Keratinocyte (primary cell): ENCODE measurements at regions not wholly inside any gene's neighbourhood (a gene's known extent, or its start where the extent isn't known, plus 50 kb on each side); places are given as distances from the start of the nearest gene placed in this dataset.

Source experiments
- DNase-seq: peaks from one replicate; pipeline ENCODE4 v3.0.0-alpha.2; 2011; ENCODE audit warnings: low read depth, missing footprints, low spot score
- FAIRE-seq: peaks from 2 replicates; lab custom pipeline; 2011; peaks lifted over from hg19 to GRCh38; lab: Jason Lieb, UNC
- H2AFZ ChIP-seq: 2 replicates; pipeline ENCODE4 v1.6.0; 2012; ENCODE audit warnings: low read length, control low read depth, inconsistent platforms; ENCODE audit not compliant: control insufficient read depth
- H3K27ac ChIP-seq: 2 replicates; pipeline ENCODE4 v1.5.1; 2011; ENCODE audit warnings: low read length; ENCODE audit not compliant: control insufficient read depth, insufficient read depth
- H3K27me3 ChIP-seq: 3 replicates; pipeline ENCODE4 v1.6.0; 2011; ENCODE audit warnings: low read length; ENCODE audit not compliant: control insufficient read depth, insufficient read depth; ENCODE audit errors: extremely low read depth
- H3K36me3 ChIP-seq, 2 experiments: 2 replicates in 1 of 2; 3 replicates in 1 of 2; pipeline ENCODE4 v1.5.1; 2011; ENCODE audit warnings: low read length in 2 of 2, mild to moderate bottlenecking in 1 of 2; ENCODE audit not compliant: control insufficient read depth in 2 of 2, insufficient read depth in 2 of 2; ENCODE audit errors: extremely low read depth in 1 of 2
- H3K4me1 ChIP-seq: 3 replicates; pipeline ENCODE4 v1.5.1; 2011; ENCODE audit warnings: low read length; ENCODE audit not compliant: control insufficient read depth, insufficient read depth; ENCODE audit errors: extremely low read depth
- H3K4me2 ChIP-seq: 3 replicates; pipeline ENCODE4 v1.6.0; 2011; ENCODE audit warnings: low read depth, low read length; ENCODE audit not compliant: control insufficient read depth, insufficient read depth; ENCODE audit errors: extremely low read depth
- H3K4me3 ChIP-seq, 3 experiments: fragments of 200-600 bp in 1 of 3; sonication (generic) in 1 of 3; 2 replicates in 2 of 3; 3 replicates in 1 of 3; pipeline ENCODE4 v1.5.1; 2011 to 2016; ENCODE audit warnings: low read length in 3 of 3, mild to moderate bottlenecking in 3 of 3, control low read depth in 2 of 3, inconsistent platforms in 1 of 3, low read depth in 1 of 3, mixed read lengths in 1 of 3, mixed run types in 1 of 3, moderate library complexity in 1 of 3; ENCODE audit not compliant: control insufficient read depth in 2 of 3, insufficient read depth in 2 of 3; ENCODE audit errors: extremely low read depth in 1 of 3
- H3K79me2 ChIP-seq: 2 replicates; pipeline ENCODE4 v1.6.0; 2012; ENCODE audit warnings: low read length; ENCODE audit not compliant: control insufficient read depth, insufficient read depth
- H3K9ac ChIP-seq: 3 replicates; pipeline ENCODE4 v1.6.0; 2011; ENCODE audit warnings: low read length; ENCODE audit not compliant: control insufficient read depth, insufficient read depth; ENCODE audit errors: extremely low read depth
- H3K9me1 ChIP-seq: 3 replicates; pipeline ENCODE4 v1.6.0; 2011; ENCODE audit warnings: low read length; ENCODE audit not compliant: control insufficient read depth, insufficient read depth; ENCODE audit errors: extremely low read depth
- H3K9me3 ChIP-seq: 2 replicates; pipeline ENCODE4 v1.5.1; 2012; ENCODE audit warnings: low read depth, low read length; ENCODE audit not compliant: control insufficient read depth
- H4K20me1 ChIP-seq: 3 replicates; pipeline ENCODE4 v1.6.0; 2011; ENCODE audit warnings: low read length; ENCODE audit not compliant: control insufficient read depth, insufficient read depth; ENCODE audit errors: extremely low read depth
- EZH2 ChIP-seq: IDR thresholded peaks from one replicate; pipeline ENCODE4 v1.6.1; 2012; ENCODE audit warnings: inconsistent platforms, mild to moderate bottlenecking, low read length, moderate library complexity
- dilution Hi-C: fragments of 300-500 bp; cut with MboI; formaldehyde crosslinking; loops from one replicate; pipeline ENCODE4 v1.7.0; 2020; ENCODE audit warnings: low sequenced_read_pairs; ENCODE audit not compliant: extremely low pct_ligation_motif_present
- TF ChIP-seq, protein P1 (sequence below), 3 experiments: IDR thresholded peaks in 1 of 3; conservative IDR thresholded peaks in 1 of 3; optimal IDR thresholded peaks in 1 of 3; 2 replicates in 2 of 3; 3 replicates in 1 of 3; pipeline versions ENCODE3 to v1.5.1; 2011; ENCODE audit warnings: low read length in 3 of 3, mild to moderate bottlenecking in 3 of 3, moderate library complexity in 2 of 3, control low read depth in 1 of 3, inconsistent platforms in 1 of 3; ENCODE audit not compliant: insufficient read depth in 2 of 3; ENCODE audit errors: extremely low read depth in 1 of 3

DNA sequence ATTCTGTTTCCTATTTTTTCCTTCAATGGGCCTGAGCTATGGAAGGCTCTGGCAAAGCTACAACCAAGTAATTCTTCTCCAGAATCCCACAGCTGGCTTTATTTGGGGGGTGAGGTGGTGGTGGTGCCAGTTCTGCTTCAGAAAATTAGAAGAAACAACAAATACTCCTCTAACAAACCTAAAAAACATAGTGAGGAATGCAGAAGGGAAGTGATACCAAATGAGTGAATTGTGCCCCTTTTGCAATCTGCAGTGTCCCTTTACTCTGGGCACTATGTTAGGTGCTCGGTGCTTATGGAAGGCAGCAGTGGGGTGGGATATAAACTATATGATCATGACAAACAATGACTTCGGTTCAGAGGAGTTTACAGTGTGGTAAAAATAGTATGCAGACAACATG is 90.4 kb upstream of the ROPN1 start:
- Histone ChIP-seq H4K20me1 (no peaks in the 10 kb centered on the region), H2AFZ (no peak overlapping the region), H3K79me2 (no peaks in the 10 kb centered on the region), H3K9me1 (no peaks in the 10 kb centered on the region), H3K4me2 (no peak overlapping the region), H3K27ac (no peak overlapping the region), H3K4me3 (no peak overlapping the region), H3K27me3 (peaks cover 4% of the 10 kb centered on the region), H3K9ac (no peak overlapping the region), H3K4me1 (no peaks in the 10 kb centered on the region), H3K9me3 (no peaks in the 10 kb centered on the region), H3K36me3 (no peaks in the 10 kb centered on the region)
- DNase-seq (no peak), FAIRE-seq (no peak)
- dilution Hi-C loops = no loop called here
- no peak for TF ChIP-seq EZH2
- TF ChIP-seq, protein P1, sequence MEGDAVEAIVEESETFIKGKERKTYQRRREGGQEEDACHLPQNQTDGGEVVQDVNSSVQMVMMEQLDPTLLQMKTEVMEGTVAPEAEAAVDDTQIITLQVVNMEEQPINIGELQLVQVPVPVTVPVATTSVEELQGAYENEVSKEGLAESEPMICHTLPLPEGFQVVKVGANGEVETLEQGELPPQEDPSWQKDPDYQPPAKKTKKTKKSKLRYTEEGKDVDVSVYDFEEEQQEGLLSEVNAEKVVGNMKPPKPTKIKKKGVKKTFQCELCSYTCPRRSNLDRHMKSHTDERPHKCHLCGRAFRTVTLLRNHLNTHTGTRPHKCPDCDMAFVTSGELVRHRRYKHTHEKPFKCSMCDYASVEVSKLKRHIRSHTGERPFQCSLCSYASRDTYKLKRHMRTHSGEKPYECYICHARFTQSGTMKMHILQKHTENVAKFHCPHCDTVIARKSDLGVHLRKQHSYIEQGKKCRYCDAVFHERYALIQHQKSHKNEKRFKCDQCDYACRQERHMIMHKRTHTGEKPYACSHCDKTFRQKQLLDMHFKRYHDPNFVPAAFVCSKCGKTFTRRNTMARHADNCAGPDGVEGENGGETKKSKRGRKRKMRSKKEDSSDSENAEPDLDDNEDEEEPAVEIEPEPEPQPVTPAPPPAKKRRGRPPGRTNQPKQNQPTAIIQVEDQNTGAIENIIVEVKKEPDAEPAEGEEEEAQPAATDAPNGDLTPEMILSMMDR (optimal IDR thresholded peaks at IDR 0.05 in 1 of 3, IDR thresholded peaks at IDR 0.05 in 1 of 3, conservative IDR thresholded peaks at IDR 0.05 in 1 of 3; ENCODE audit: extremely low read depth in 1 of 3, insufficient read depth in 2 of 3, low read length in 3 of 3) = no peak

DNA sequence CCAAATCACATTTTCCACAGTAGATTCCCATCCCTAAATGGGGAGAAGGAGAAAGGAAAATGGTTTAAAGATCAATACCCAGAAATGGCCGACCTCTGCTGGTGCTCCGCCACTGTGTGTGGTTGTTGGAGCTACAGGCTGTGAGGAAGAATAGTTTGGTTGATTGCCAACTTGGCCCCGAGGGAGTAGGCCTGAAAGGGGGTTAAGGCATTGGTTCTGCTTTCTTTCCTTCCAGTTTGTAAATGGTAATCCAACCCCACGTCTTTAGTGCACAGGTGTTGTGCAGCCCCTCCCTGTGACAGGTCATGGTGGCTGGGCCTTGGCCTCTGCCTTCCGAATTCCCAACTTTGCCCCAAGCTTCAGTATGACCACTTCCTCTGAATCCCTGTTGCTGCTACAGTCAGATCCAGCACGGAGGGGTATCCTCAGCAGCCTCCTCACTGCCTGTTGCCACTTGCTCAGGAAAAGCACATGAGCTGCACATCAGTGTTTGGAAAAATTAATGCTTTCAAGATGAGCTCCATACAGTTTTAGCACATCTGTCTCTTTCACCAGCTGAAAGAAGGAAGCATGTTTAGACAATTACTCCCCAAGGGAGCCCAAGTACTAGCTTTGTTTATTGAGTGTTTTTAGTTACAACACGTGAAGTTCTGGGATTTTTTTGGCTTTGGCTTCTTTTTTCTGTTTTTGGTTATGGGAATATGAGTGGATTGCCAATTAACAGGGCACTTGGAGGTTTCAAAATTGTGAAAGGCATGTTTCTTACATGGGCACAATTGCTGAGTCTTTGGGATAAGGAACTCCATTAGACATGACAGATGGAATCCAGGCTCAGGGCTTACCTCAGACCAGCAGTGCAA is 92.3 kb upstream of the ROPN1 start:
- TF ChIP-seq, protein P1 (optimal IDR thresholded peaks at IDR 0.05 in 1 of 3, IDR thresholded peaks at IDR 0.05 in 1 of 3, conservative IDR thresholded peaks at IDR 0.05 in 1 of 3; ENCODE audit: extremely low read depth in 1 of 3, insufficient read depth in 2 of 3, low read length in 3 of 3) = no peak
- TF ChIP-seq EZH2 = no peak
- Histone ChIP-seq H4K20me1 (no peaks in the 10 kb centered on the region), H3K4me3 (no peak overlapping the region), H3K9me3 (no peaks in the 10 kb centered on the region), H2AFZ (no peak overlapping the region), H3K4me1 (no peaks in the 10 kb centered on the region), H3K9ac (no peak overlapping the region), H3K9me1 (no peaks in the 10 kb centered on the region), H3K79me2 (no peaks in the 10 kb centered on the region), H3K27ac (no peak overlapping the region), H3K4me2 (no peak overlapping the region), H3K27me3 (peaks cover 11% of the 10 kb centered on the region), H3K36me3 (no peaks in the 10 kb centered on the region)
- DNase-seq (no peak), FAIRE-seq (no peak)
- dilution Hi-C loops = no loop called here
